ENCODE measurements at regions not wholly inside any gene's neighbourhood (a gene's known extent, or its start where the extent isn't known, plus 50 kb on each side); places are given as distances from the start of the nearest gene placed in this dataset.

DNA sequence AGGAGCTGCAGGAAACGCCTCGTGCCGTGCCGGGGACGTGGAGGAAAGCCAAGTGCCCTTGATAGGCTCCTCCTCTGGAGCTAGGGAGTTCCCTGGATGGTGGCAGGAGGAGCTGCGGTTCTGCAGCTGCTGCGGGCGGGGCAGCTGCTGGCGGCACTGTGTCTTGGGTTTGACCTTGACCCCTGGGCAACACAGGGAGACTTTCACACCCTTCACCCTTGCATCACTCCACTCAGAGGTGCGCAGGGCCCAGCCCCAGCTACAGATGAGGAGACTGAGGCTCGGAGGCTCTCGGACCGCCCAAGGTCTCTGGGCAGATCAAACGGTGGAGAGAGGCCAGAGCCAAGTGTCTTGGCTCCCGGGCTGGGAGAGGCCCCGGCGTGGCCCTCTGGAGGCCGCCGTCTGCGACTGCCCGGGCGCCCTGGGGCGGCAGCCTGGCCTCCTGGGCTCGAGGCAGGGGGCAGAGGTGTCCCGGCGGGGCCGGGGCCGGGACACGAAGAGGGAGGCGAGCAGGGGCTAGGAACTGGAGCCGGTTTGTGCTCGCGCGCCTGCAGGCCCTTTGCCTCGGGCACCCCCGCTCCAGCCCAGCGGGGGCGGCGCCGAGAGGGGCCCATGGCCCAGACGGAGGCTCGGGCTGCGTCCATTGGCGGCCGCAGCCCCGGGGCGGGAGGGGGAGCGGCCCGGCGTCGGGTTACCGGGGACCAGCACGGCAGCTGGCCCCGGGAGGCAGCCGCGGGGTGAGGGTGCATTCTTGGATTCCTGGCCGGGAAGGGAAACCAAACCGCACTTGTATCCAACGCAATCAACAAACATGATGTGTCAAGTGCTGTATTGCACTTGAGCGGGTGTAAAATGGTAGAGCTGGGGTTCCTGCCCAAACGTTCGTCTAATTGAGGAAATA, 129.6 kb upstream of the SLC1A4 start:
- DNase-seq: no peak

DNA sequence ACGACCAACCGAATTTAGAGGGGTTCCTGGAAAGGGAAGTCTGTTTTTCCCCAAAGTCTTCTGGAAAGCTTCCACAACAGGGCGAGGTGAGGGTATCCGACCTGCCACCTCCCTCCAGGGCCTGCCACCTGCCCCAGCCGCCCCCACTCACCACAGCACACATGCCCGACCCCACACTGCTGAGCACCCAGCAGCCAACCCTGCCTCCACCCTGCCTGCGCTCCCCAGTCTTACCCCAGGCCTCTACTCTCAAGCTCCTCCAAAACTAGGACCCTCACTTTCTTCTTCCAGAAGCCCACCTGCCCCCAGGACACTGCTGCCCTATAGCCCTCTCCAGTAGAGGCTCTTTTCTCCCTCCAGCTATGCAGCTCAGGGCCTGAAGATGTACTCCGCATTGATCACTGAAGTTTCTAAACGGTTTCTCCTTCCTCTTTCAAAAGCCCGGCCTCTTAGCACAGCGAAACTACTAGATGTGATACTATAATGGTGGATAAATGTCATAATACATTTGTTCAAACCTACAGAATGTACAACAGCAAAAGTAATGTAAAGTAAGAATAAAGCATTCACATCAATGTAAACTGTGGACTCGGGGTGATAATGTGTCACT, 128.8 kb upstream of the SLC1A4 start:
- no peak for DNase-seq

DNA sequence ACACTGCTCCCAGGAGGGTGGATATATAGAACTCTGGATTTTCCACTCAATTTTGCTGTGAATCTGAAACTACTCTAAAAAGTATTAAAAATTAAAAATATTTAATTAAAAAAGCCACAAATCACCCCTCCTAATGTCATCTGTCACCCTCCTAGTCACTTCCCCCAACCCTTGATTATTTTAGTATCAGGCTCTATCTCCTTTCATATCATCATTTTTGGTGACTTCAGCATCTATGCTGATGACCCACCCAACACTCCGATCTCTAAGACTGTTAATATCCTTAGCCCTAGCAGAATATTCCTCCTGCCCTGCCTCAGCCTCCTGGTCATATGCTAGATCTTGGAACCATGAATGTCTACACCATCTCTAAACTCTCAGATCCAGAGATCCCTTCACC, 128.3 kb upstream of the SLC1A4 start:
- no peak for DNase-seq

DNA sequence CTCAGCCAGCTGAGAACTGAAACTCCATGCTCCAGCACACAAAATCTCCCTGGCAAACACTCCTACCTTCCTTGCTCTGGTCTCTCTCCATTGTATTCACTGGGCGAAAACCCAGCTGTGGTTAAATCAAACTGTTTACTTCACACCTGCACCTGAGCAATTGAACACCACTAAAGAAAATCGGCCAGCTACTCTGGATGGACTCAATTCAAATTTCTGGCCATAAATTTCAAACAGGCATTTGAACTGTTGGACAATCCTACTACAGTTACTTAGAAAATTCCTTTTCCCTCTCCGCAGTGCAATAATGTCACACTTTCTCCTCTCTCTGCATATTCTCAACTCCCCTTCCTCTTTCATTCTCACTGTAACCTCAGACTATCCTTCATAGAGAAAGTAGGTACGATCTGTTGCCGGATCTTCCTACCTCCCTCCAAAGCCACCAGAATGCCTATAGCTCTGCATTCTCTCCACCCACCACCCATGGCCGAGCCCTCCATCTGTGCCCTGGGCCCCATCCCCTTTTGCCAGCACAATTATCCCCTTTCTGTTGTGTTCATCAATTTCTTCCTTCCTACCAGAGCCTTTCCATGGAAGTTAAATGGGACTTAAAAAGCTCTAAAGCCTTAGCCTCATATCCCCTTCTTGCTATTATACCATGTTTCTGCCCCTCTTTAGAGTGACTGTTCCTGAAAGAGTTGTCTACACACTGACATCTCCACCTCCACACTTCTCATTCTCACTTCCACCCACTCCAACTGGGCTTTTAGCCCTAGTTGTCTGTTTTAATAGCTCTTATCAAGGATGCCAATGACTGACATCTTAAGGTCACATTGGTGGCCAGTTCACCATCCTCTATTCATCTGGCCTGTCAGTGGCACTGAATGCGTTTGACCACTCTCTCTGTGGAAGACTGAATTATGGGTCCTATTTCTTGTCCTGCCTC, 127.5 kb upstream of the SLC1A4 start:
- DNase-seq: no peak

DNA sequence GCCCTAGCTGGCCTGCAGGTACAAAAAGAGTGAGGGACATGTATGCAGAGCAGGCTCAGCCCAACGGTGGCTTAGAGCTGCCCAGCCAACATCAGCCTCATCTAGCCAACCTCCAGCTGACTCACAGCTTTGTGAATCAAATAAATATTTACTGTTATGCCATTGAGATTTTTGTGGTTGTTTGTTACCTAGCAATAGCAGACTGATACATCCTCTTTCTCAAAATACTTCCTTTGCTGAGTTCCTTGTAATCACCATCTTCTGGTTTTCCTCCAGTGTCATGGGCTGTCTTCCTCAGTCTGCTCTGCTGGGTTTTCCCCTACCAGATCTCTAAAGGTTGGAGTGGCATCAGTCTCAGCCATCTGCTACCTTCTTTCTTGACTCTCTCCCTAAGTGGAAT, 126.6 kb upstream of the SLC1A4 start:
- no peak for DNase-seq

DNA sequence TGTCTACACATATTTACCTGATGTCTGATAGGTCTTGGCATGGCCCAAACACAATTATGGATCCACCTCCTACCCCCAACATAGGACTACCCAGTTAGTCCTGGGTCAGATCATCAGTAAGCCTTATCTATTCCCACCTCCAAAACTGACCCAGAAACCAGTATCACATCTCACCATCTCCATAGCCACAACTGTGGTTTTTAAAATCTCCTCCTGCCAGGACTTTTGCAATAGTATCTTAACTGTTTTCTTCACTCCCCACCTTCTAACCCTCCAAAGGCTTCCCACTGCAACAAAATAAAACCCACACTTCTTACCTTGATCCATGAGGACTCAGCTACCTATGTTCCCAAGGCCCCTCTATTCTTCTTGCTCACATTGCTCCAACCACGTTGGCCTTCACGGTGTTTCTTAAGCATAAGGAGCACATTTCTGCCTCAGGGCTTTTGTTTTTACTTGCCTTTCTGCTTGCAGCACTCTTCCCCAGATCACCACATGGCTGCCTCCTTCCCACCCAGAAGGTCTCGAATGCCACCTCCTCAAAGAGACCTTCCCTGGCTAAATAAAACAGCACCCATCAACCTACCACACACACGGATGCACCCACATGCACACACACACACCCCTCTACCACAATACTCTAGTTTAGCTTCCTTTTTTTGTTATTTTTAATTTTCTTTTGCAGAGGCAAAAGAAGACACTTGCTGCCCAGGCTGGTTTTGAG, 125.9 kb upstream of the SLC1A4 start:
- DNase-seq: no peak

DNA sequence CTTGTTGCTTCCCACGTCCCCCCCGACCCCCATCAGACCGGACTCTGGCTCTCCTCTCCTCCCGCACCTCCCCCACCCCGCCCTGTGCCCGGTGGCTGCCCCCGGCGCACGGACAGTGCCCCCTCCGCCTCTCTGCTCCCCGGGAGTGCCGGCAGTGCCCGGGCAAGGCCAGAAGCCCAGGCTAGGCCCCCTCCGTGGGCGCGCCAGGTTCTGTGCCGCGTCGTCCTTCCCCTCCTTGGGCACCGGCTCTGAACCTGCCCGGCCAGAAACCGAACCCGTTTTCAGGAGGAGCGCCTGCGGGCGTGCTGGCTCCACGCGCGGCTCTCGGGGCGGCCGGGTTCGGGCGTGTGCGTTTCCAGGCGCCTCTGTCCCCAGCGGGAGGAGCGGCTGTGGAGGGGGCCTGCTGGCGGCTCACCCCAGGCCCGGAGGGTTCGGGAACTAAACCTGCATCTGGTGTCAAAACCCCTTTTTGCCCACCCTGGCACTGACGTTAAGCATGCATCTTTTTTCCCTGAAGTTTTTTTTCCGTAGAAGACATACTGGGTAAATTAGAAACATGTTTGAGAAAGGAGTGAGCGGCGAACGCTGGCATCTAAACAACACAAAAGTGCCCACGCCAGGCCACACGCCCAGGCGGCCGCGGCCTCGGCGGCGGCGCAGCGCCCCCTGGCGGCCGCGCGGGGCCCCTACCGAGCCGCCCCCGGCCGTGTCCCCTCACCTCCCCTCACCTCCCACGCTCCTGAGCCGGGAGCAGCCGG, 123.9 kb upstream of the SLC1A4 start:
- peak; percentile 78 for DNase-seq

DNA sequence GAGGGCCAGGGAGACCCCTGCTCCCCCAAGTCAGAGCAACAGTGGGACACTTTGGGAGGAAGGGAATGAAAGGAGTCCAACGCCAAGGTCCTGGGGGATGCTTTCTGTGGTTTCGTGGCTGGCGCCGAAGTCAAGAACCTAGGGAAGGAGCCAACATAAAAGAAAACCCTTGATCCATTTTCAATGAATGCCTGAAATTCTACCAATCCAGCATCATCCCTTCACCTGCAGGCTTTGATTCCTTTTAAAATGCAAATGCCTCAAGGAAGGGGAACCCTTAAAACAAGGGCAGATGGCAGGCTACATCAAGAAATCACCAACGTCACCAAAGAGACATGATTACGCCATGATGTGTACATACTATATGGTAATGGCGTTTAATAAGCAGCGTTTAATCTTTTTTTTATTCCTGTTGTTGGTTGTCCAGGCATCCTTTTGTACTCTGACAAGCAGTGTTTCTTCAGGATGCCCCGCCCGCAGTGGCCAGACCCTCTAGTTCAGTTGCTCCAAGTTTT, 123.3 kb upstream of the SLC1A4 start:
- no peak for DNase-seq

DNA sequence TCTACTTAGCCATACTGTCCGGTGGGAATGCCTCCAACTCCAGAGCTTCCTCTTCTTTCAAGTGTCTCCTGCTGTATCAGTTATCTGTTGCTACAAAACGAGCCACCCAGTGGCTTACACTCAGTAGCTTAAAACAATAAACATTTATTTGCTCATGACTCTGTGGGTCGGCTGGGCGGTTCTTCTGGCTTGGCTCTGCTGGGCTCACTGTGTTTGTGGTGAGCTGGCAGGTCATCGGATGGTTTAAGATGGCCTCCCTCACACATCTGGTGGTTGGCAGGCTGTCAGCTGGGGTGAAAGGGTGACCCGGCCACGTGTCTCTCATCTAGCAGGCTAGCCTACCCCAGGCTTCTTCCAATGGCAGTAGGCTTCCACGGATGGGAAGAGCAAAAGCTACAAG, 122.4 kb upstream of the SLC1A4 start:
- no peak for DNase-seq

DNA sequence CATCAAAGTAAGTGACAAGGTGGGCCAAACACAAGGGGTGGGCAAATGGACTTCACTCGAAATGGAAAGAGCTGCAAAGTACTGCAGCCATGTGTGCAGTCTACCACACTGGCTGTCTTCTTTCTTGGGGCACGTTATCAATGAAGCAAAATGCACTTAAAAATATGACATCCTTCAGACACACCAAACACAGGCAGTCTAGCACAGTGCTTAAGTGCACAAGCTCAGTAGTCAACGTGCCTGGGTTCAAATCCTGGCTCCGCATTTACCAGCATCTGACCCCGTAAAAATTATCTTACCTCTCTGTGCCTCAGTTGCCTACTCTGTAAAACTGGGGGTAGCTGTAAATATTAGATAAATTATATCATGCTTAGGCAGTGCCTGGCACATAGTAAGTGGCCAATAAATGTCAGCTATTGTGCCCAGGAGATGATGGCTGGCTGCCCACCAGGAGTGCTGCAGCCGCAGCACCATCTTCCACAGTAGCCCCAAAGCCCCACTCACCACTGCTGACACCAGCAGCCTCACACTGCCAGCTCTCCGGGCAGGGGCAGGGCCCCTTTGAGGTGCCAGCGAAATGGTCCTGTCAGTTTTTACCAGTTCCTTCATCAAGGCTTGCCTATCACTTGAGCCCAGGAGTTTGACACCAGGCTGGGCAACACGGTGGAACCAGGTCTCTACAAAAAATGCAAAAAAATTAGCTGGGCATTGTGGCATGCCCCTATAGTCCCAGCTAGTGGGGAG, 121.8 kb upstream of the SLC1A4 start:
- DNase-seq: no peak

DNA sequence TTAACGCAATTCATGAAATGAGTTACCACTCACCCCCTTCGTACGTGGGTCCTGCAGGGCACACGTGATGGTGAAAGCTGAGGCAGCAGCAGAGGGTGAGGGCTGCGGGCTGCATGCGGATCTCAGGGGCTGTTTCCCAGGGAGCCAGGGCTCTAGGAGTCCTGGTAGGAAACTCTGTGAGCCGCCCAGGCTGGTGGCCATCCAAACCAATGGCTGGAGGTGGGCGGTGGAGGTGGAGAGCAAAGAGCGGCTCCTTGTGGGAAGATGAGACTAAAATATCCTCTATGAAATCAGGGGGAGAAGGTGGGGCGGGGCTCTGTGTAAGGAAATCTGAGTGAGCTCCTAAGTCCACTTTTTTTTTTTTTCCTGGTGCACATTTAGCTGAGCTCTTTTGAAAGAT, 120.1 kb upstream of the SLC1A4 start:
- no peak for DNase-seq

DNA sequence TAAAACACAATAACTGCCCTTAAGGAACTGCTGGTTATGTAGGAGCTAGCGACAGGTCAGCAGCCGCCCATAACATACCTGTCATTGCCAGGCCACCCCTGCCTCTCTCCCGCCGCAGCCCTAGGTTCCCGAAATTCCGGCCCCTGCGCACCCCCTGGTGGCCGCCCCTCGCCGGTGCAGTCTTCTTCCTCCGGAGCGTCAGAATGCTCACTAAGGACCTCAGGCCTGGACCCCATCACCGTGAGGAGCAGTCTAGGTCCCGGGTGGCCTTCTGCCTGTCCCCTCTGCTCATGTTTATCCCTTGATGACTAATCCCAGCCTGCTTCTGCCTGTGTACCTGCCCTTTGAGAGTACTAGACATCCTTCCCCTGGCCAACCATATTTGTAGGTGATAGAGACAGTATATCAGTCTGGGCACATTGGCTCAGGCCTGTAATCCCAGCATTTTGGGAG, 115.7 kb upstream of the SLC1A4 start:
- peak; percentile 82 for DNase-seq

DNA sequence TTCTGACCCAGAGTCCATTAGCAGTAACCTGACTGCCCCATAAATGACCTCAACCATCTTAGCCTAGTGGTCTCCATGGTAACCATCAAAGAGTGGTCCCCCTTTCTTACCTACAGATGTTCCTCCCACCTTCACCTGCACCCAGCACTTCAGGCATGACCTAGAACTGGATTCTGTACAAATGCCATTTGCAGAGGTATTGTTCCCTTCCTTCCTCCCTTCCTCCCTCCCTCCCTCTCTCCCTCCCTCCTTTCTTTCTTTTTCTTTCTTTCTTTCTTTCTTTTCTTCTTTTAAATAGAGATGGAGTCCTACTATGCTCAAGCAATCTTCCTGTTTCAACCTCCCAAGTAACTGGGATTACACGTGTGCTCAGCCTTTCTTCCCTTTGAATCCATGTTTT, 114.6 kb upstream of the SLC1A4 start:
- no peak for DNase-seq

DNA sequence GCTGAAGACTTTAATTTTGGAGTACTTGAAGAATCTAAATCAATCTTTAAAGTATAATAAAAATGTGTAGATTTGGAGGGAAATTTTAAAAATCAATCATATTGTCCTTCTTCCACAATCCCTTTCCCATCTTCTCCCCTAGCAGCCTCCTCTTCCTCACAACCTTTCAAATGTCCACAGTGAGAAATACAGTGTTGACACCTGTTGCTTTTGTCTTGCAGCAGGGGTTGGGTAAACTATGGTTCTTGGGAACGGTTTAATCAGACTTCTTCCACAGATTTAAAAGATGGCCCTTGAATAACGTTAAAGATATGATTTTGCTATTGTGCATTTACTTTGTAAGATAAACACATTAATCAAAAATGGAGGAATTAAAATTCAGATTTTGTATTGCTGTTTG, 113.8 kb upstream of the SLC1A4 start:
- DNase-seq: no peak

DNA sequence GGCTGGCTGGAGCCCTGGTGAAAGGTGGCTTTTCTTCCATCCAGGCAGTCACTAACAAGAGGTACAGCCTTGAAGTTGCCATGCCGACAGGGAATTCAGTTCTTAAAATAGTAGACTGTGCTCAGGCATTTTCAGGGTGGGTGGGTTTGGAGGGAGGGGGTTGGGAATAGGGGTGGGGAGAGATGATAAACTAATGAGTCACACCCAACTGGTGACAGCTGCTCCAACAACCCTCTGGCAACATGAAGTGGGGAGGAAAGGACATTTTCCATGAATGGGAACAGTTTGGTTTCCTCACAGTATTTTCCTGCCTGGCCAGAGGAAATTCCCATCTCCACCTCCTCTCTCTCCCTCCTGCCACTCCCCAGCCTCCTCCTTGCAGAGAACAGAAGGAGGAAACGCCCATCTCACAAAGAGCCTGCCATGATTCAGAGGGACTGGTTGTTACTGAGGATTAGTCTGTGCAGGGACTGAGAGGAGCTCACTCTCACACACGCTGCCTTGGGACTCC, 113.0 kb upstream of the SLC1A4 start:
- DNase-seq: peak; percentile 89

DNA sequence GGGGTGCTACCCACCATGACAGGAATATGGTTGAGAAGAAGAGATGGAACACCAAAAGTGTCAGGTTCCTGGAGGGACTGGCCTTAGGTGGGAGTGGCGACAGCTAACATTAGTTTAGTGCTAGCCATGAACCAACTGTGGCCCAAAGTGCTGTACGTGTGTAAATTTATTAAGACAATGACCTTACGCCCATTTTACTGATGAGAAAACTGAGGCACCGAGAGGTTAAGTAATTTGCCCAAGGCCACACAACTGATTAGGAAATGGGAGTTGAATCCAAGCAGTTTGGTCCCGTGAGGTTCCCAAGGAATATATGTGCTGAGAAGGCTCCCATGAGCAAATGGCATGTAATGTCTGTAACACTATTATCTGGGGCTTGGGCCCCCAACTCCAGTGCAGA, 109.5 kb upstream of the SLC1A4 start:
- DNase-seq: no peak

DNA sequence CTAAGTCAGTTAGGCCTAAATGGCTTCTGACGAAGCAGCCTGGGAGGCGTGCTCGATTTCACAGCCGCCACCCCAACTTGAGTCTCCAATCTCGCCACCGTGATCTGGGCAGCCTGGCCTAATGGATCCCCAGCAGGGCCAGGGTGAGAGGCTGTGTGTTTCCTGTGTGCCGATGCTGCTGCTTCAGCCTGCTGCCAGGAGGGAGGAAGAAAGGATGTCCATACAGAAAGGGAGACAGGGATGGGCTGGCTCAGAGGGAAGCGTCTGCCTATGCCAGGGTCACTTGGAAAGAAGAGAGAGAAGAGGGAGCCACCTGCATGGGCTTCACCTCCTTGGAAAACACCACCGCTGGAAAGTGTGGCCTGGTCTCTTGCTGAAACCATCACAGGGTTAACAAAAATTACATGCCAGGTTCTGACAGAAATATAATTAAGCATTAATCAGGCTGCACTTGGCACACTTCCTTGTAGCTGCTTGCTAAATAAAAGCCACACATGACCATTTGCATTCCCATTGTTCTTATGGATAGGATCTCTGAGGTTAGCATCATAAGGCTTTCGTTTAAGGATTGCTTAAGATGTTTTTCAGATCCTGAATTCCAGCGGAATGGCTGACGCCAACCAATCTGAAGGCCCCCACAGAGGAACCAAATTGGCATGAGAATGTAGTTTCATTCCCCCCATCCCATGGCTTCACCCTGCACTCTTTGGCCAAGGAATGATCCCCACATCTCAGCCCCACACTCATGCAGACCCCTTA, 108.8 kb upstream of the SLC1A4 start:
- DNase-seq: no peak

DNA sequence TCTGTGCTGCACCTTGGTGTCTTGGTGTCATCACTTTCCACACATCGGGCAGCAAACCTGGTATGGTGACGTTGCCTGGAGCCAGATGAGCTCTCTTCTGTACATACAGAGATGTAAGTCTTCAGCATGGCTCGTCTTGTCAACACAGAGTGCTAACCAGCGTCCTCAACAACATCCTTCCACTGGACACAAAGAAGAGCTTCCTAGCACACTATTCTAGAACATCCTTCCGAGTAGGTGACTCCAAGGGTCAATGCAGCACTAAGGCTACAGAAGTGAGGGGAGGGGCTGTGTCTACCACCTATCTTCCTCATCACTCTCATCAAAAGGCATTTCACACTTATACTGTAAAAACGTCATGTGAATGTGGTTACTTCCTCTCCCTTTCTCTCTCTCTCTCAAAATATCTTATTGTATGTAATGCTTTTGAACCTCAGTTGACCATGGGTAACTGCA, 108.1 kb upstream of the SLC1A4 start:
- no peak for DNase-seq

DNA sequence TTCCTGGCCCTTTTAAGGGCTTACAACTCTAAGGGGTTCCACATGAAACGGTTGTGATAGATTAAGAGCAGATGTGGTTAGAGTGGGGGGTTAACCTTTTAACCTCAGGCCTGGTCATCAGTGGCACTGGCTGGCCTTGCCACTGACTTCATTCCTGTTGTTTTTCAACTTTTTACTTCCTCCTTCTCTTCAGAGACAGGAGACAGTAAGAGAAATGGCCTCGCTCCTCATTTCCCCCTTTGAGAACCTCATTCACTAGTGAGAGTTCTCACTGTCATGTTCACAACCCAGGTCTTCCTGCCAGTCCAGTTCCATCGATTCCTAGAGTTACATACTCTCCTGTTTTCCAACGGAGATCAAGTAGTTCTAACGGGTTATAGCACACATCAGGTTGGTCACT, 101.6 kb upstream of the SLC1A4 start:
- no peak for DNase-seq
